CD4-positive, alpha-beta T cell treated with Interleukin-15 for 4 hours (primary cell): ENCODE measurements at regions not wholly inside any gene's neighbourhood (a gene's known extent, or its start where the extent isn't known, plus 50 kb on each side); places are given as distances from the start of the nearest gene placed in this dataset.
"Not testable (repeated sequence)": the region's sequence is repeated elsewhere in the genome, so short reads cannot be mapped to it uniquely, and the experiment has no call there.

Source experiments
- DNase-seq: peaks from one replicate; pipeline ENCODE4 v3.0.0-alpha.2; 2020; ENCODE audit warnings: low spot score

- DNase-seq, result no peak
Observed at GRCh38 chr10:10703382-10703781, 314.3 kb upstream of the CELF2 start.

DNA sequence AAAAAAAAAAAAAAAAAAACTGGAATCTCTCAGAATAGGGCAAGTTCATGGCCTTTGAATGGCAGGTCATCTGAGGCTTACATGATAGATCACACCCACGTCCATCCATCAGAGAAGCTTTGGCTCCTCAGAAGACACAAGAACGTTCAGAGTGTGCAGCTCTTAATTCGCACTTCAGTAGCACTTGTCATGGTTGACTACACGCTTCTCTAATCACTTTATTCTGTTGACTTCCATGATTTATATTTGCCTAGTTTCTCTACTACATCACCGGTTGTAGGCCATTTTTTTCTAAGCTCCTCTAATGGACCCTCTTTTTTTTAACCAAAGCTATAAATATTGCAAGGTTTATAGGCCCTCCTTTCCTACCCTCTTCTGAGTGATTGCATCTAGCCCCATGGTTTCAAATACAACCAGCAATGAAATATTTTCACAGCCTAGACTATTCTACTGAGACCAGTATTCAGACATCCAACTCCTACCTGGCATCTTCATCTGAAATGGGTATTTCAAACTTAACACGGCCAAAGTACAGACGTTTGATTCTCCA, 305.4 kb upstream of the CELF2 start:
- DNase-seq, result no peak

DNA sequence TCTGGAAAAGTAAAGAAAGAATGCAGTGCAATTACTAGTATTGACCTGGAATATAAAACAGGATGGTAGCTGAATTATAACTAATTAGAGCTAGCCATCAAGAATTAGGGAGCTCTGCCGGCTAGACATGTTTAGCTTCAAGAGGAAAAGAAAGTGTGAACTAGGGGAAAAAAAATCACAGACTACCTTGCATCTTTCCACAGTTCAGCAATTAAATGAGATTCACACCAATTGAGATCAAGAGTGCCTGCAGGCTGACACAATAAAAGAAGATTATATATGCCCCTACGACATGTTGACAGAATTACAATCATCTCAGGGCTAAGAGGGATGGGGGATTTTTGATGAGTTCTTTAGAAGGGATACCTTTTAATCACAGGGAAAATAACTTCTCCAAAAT, 303.3 kb upstream of the CELF2 start:
- DNase-seq, result no peak

DNA sequence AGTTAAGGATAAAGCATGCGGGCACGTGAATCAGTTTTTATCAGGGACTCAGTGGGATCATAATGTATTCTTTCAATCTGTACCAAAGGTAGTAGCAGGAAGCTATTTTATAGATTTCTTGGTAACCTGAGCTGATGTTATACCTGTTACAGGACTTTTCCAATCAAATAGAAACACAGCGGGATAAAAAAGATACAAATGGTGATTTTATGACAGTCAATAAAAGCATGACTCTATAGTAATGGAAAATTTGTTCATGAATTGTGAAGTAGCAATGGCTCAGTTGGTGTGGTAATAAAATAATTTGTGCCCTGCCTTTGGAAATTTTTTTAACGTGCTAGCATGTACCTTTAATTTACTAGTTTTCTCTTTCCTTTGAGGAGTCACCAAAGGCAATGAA, 300.7 kb upstream of the CELF2 start:
- DNase-seq, result no peak

DNA sequence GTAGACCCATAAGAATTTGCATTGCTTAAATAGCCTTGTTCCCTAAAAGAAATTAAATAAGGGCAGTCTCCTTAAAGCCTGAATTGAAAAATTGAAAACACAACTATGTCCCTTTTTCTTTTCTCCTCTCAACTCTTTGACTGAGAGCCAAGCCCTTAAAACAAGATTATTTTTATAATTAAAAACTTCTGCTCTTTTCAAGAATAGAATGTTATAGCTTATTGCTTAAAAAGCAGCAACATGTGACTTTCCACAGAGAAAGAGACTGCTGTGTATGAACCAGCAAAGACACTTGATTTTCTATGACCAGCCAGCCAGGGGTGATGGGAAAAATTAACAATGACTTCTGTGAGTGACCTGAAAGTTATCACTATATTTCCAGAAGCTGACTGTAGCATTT, 295.2 kb upstream of the CELF2 start:
- DNase-seq, result no peak

GRCh38 chr10:10725196-10725595, 292.5 kb upstream of the CELF2 start:
- no peak for DNase-seq

GRCh38 chr10:10726101-10726500, 291.6 kb upstream of the CELF2 start:
- no peak for DNase-seq

DNA sequence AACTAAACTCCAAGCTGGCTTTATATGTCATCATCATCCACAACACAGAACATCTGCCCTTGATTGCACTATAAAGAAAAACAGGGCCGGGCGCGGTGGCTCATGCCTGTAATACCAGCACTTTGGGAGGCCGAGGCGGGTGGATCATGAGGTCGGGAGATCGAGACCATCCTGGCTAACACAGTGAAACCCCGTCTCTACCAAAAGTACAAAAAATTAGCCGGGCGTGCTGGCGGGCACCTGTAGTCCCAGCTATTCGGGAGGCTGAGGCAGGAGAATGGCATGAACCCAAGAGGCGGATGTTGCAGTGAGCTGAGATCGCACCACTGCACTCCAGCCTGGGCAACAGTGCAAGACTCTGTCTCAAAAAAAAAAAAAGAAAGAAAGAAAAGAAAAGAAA, 290.3 kb upstream of the CELF2 start:
- not testable (repeated sequence) for DNase-seq

DNA sequence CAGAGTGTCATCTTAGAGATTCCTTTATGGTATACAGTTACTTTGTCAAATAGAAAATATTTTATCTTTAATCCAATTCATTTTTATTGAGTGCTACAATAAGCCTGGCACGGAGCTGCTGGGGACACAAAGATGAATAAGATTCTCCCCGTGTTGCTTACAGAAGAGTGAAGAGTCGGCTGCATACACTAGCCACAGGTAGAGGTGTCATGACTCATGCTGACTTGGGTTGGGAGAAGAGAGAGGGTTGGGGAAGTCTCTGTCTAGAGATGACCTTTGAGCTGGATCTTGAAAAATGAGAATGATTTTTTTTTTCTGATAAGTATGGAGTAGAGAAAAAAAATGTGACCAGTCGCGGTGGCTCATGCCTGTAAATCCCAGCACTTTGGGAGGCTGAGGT, 289.9 kb upstream of the CELF2 start:
- no peak for DNase-seq

- DNase-seq, result no peak
Observed at GRCh38 chr10:10730471-10731043, 287.1 kb upstream of the CELF2 start.

DNA sequence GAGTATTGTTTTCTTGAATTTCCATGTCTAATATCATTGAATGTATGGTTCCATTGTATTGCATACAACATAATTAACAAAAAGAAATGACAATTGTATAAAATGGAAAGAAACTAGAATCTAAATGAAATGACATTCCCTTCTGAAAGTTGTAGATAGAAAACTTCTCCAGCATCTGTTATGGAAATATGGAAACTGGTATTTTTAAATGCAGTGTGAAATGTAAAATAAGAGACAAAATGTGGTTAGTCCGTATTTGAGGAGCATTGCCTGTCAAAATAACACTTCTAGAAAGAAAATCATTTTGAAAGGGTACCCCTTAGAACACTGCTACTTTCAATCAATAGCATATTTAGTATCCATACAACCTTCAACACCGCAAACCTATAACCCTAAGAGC, 286.3 kb upstream of the CELF2 start:
- no peak for DNase-seq

DNA sequence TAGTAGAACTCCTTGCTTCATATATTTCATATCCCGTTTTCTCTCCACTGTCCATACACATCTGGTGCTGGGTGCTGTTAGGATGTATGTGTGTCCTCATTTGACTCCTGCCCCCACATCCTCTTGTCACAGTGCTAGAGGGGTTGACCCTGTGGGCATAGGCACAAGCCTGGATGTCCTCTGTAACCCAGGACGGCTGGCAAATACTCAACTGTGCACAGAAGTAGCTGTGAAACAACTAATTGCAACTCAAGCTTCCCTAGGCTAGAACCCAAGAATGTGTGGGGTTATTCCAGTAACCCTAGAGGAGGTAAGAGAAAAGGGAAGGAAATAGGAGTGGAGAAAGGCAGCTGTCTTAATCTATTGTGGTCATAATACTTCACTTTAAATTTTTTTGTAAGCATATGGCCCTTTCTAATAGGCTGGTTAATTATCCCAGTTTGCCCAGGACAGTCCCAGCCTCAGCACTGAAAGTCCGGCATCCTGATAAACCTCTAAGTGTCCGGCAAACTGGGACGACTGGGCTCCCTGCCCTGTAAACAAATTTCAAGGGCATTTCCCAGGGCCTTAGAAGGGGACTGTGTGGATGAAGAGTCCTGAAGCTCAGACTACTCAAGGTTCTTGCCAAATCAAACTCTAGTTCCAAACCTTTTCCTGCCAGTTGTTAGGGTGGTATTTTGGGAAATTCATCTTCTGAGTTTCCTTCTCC, 283.2 kb upstream of the CELF2 start:
- no peak for DNase-seq

DNA sequence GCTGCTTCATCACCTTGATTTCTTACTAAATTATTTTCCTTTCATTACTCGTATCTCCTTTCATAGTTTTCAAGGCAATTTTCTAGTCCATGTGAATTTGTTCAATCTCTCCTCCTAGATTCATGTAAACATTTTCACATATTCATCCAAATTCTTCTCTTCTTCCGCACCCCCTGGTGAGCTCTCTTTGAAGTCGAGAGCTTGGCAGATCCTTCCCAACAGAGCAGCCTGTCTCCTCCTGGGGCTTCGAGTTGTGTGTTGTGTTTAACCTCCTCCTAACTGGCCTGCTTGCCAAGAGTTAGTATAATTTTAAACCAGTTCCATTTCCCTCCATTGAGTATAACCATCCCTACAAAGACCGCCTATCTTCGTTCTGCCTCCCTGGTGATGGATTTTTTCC, 272.4 kb upstream of the CELF2 start:
- DNase-seq, result no peak

DNA sequence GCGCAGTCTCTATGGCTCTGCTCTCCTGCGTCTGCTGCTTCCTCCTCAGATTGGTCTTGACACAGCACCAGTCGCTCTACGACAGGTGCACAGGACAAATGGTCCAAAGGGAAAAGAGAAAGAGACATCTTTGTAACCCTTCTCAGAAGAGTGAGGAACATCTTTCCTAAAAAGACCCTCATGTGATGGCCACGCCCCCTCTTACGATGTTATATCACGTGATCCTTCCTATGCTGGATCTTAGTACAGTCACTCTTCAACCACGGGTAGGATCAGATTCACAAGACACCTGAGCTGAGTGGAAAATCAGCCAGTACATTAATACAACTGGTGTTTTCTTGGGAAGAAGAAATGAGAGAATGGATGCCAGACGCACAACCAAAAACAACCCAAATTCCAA, 262.2 kb upstream of the CELF2 start:
- DNase-seq, result no peak

GRCh38 chr10:10758306-10758705, 259.4 kb upstream of the CELF2 start:
- DNase-seq, result no peak

- not testable (repeated sequence) for DNase-seq
Observed at GRCh38 chr10:10759806-10760205, 257.9 kb upstream of the CELF2 start.

- DNase-seq, result no peak
Observed at GRCh38 chr10:10765017-10765416, 252.7 kb upstream of the CELF2 start.

- no peak for DNase-seq
Observed at GRCh38 chr10:10772411-10772810, 245.3 kb upstream of the CELF2 start.

DNA sequence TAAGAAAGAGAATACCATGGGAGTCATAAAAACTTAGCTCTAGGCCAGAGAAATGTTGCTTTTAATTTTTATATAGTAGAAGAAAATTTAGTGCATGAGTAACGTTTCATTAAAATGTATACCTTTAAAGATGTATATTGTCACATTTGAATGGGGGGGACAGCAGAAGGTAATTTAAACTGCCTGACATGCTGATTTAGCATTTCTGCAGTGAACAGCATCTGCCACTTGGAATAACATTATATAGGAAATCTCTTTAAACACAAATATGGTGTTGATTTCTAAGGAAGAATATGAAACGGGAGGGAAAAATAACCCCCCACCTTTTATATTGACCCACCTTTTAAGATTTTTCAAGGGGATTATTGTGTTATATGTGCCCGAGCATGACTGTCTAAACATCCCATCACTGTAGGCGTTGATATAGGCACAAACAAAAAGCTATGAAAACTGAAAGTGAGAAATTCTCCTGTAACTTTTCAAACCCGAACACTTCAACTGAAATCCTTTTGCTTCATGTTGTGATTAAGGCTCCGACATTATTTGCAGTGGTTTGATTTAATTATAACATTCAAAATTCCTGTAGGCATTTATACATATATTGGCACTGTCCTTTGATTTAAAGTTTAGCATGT, 244.7 kb upstream of the CELF2 start:
- DNase-seq, result no peak

GRCh38 chr10:10774416-10774815, 243.3 kb upstream of the CELF2 start:
- no peak for DNase-seq

- DNase-seq, result no peak
Observed at GRCh38 chr10:10776363-10776762, 241.3 kb upstream of the CELF2 start.

DNA sequence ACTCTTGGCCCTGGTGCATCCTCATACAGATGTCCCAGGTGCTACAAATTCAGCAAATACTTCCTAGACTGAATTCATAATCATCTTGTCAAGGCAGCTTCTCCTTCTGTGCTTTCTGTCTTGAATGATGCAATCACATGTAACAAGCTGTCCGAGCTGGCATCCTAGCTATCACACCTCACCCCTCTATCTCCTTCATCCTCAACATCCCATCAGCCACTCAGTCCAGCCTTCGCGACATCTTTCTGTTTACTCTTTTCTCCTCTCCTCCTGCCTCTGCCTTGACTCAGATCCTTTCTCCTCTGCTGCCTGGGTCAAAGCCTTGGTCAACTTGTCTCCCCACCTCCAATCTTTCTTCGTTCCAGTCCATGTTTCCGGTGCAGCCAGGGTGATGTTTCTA, 240.4 kb upstream of the CELF2 start:
- no peak for DNase-seq

DNA sequence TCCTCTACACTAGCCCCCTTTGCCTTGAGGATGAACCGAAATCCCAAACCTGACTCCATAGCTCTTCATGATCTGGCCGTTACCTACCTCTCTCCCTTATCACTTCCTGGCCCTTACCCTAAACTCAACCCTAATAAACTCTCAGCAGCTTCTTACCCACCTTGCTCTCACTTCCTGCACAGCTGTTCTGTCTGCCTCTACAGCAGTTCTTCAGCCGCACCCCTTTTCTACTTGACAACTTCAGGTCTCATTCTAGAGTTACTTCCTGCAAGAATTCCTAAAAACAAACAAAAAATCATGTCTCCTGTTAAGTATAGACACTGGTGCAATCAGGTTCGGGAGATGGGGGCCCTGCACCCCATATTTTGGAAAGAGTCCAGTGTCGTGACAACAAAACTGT, 239.9 kb upstream of the CELF2 start:
- no peak for DNase-seq
